Skeletal muscle tissue (tissue), 3 donors: ENCODE measurements at regions not wholly inside any gene's neighbourhood (a gene's known extent, or its start where the extent isn't known, plus 50 kb on each side); places are given as distances from the start of the nearest gene placed in this dataset.
"Not testable (repeated sequence)": the region's sequence is repeated elsewhere in the genome, so short reads cannot be mapped to it uniquely, and the experiment has no call there.

Experiments used
- H3K27ac ChIP-seq: one replicate; pipeline ENCODE4 v1.7.0; 2013; ENCODE audit warnings: mild to moderate bottlenecking, low read depth, low read length, inconsistent platforms
- H3K27me3 ChIP-seq, 3 donors: one replicate each; pipeline ENCODE4 v1.7.0; 2013; ENCODE audit warnings: low read length in 3 of 3; ENCODE audit not compliant: control insufficient read depth in 3 of 3, insufficient read depth in 3 of 3
- H3K36me3 ChIP-seq, 3 donors: one replicate each; pipeline ENCODE4 v1.7.0; 2013; ENCODE audit warnings: low read length in 3 of 3; ENCODE audit not compliant: control insufficient read depth in 3 of 3, insufficient read depth in 3 of 3
- H3K4me1 ChIP-seq, 3 donors: one replicate each; pipeline ENCODE4 v1.7.0; 2013; ENCODE audit warnings: low read length in 3 of 3, mild to moderate bottlenecking in 3 of 3; ENCODE audit not compliant: control insufficient read depth in 3 of 3, insufficient read depth in 3 of 3
- H3K4me3 ChIP-seq, 3 donors: one replicate each; pipeline ENCODE4 v1.7.0; 2013; ENCODE audit warnings: low read length in 3 of 3
- H3K9ac ChIP-seq, 3 donors: one replicate each; pipeline ENCODE4 v1.7.0; 2013; ENCODE audit warnings: low read length in 3 of 3, mild to moderate bottlenecking in 3 of 3, moderate library complexity in 2 of 3, low read depth in 1 of 3
- H3K9me3 ChIP-seq, 3 donors: one replicate each; pipeline ENCODE4 v1.7.0; 2013; ENCODE audit warnings: low read length in 3 of 3; ENCODE audit not compliant: control insufficient read depth in 3 of 3
- donor health status: Osteomylitis.

DNA sequence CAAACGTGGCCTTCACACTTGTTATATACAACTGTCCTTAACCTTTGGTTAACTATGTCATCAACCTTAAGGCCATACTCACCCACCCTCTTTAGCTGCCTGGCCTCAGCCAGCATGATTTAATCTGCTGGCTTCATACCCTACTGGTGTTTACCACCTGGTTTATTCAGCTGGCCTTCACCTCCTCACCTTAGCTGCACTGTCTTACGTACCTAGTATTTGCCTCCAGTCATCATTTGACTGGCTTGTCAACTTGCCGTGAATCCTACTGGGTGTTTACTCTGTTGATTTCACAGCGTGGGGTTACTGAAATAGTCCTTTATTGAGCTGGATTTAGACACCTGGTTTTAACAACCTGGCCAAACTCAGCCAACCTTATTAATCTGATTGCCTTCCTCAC is 102.8 kb downstream of the IL12A start:
- no peak overlapping the region for H3K4me3 ChIP-seq
- no peaks in the 10 kb centered on the region for H3K27me3 ChIP-seq
- no peak overlapping the region for H3K27ac ChIP-seq
- H3K4me1 ChIP-seq = no peaks in the 10 kb centered on the region
- no peaks in the 10 kb centered on the region for H3K9me3 ChIP-seq
- H3K9ac ChIP-seq = no peak overlapping the region
- no peaks in the 10 kb centered on the region for H3K36me3 ChIP-seq

DNA sequence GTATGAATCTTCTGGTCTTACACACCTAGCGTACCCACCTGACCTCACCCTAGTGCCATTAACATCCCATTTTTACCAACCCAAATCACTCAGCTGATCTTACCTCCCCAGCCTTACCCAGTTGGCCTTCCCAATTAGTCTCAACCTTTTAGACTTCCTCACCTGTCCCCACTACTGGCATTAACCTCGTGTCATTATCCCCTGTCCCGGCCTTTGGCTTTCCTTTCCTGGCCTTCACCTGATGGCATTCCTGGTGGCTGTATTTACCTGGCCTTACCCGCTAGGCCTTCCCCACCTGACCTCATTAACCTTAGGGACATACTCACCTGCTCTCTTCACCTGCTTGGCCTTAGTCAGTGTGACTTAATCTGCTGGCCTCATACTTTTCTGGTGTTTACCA is 104.1 kb downstream of the IL12A start:
- Histone ChIP-seq H3K9me3 (no peaks in the 10 kb centered on the region), H3K27ac (no peak overlapping the region), H3K9ac (no peak overlapping the region), H3K4me3 (no peak overlapping the region), H3K4me1 (no peaks in the 10 kb centered on the region), H3K36me3 (no peaks in the 10 kb centered on the region), H3K27me3 (no peaks in the 10 kb centered on the region)

- Histone ChIP-seq H3K9ac (no peak overlapping the region), H3K27ac (no peak overlapping the region), H3K4me3 (no peak overlapping the region), H3K27me3 (no peaks in the 10 kb centered on the region), H3K9me3 (no peaks in the 10 kb centered on the region), H3K36me3 (no peaks in the 10 kb centered on the region), H3K4me1 (no peaks in the 10 kb centered on the region)
Observed at GRCh38 chr3:160094562-160094961, 105.9 kb downstream of the IL12A start.

GRCh38 chr3:160097478-160097877 is 108.8 kb downstream of the IL12A start:
- Histone ChIP-seq H3K4me3 (no peak overlapping the region), H3K9ac (no peak overlapping the region), H3K36me3 (no peaks in the 10 kb centered on the region)

GRCh38 chr3:160098261-160098908 is 109.8 kb downstream of the IL12A start:
- Histone ChIP-seq H3K27me3 (no peaks in the 10 kb centered on the region), H3K9ac (no peak overlapping the region), H3K9me3 (no peaks in the 10 kb centered on the region), H3K4me3 (no peak overlapping the region), H3K4me1 (no peaks in the 10 kb centered on the region), H3K36me3 (no peaks in the 10 kb centered on the region), H3K27ac (no peak overlapping the region)

More at GRCh38 chr3:160097478-160097877, 108.8 kb downstream of the IL12A start:
- Histone ChIP-seq H3K27me3 (no peaks in the 10 kb centered on the region), H3K9me3 (no peaks in the 10 kb centered on the region), H3K4me1 (no peaks in the 10 kb centered on the region), H3K27ac (no peak overlapping the region)

DNA sequence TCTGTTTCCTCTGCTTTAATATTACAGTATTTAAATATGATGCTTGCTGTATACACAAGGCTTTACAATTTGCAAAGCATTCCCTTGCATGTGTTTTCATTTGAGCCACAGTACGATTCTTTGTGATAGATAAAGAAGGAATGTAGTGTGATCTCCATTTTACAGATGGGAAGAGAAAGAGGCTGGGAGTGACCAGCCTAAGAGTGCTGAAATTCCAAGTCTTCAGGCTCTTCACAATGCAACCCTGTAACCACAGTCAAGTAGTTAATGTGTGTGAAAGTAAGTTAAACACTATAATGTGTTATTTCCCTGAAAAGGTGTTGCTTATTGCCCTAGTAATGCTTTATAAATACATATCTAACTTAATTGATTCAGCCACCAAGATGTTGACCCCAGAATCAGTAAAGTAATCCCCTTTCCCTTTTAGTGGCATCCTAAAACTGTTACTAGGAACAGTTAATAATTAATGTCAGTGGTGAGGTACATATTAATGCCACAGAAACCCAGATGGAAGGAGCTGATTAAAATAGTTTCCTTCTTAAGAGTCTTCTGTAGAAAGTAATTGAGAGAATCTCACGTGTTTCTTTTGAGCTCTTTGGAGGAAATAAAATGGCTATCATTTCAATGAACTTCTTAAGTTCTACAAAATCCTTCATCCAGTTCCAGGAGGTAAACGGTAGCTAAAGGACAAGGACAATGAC is 110.4 kb downstream of the IL12A start:
- Histone ChIP-seq H3K9me3 (no peaks in the 10 kb centered on the region), H3K9ac (no peak overlapping the region), H3K36me3 (no peaks in the 10 kb centered on the region), H3K4me3 (no peak overlapping the region), H3K4me1 (no peaks in the 10 kb centered on the region), H3K27me3 (no peaks in the 10 kb centered on the region), H3K27ac (no peak overlapping the region)

GRCh38 chr3:160099834-160100233 is 111.2 kb downstream of the IL12A start:
- no peaks in the 10 kb centered on the region for H3K9me3 ChIP-seq
- no peak overlapping the region for H3K4me3 ChIP-seq
- no peak overlapping the region for H3K9ac ChIP-seq
- no peaks in the 10 kb centered on the region for H3K27me3 ChIP-seq
- H3K27ac ChIP-seq = no peak overlapping the region
- H3K4me1 ChIP-seq = no peaks in the 10 kb centered on the region
- no peaks in the 10 kb centered on the region for H3K36me3 ChIP-seq

DNA sequence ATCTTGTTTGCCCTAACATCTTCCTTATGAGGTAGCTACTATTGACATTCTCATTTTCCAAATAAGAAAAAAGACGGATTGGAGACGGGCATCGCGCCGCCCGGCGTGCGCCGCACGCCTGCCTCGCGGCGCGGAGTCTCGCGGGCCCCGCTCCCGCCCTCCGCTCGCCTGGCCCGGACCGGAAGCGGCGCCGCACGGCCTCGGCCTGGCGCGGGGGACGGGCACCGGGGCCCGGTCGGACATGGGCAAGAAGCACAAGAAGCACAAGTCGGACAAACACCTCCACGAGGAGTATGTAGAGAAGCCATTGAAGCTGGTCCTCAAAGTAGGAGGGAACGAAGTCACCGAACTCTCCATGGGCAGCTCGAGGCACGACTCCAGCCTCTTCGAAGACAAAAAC is 112.0 kb downstream of the IL12A start:
- H3K4me3 ChIP-seq = no peak overlapping the region
- no peaks in the 10 kb centered on the region for H3K9me3 ChIP-seq
- H3K9ac ChIP-seq = no peak overlapping the region
- H3K4me1 ChIP-seq = no peaks in the 10 kb centered on the region
- H3K36me3 ChIP-seq = no peaks in the 10 kb centered on the region
- no peaks in the 10 kb centered on the region for H3K27me3 ChIP-seq
- no peak overlapping the region for H3K27ac ChIP-seq

DNA sequence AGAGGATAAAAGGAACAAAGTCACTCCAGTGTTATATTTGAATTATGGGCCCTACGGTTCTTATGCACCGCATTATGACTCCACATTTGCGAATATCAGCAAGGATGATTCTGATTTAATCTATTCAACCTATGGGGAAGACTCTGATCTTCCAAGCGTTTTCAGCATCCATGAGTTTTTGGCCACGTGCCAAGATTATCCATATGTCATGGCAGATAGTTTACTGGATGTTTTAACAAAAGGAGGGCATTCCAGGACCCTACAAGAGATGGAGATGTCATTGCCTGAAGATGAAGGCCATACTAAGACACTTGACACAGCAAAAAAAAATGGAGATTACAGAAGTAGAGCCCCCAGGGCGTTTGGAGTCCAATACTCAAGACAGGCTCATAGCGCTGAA is 113.4 kb downstream of the IL12A start:
- H3K9ac ChIP-seq, H3K4me1 ChIP-seq, H3K9me3 ChIP-seq, H3K36me3 ChIP-seq, H3K27ac ChIP-seq, H3K27me3 ChIP-seq, H3K4me3 ChIP-seq: not testable (repeated sequence)

GRCh38 chr3:160103397-160103796 is 114.8 kb downstream of the IL12A start:
- Histone ChIP-seq H3K36me3 (no peaks in the 10 kb centered on the region), H3K4me3 (no peak overlapping the region), H3K9me3 (no peaks in the 10 kb centered on the region), H3K4me1 (no peaks in the 10 kb centered on the region), H3K27me3 (no peaks in the 10 kb centered on the region), H3K9ac (no peak overlapping the region), H3K27ac (no peak overlapping the region)
